Ovary (tissue), 3 donors: ENCODE measurements at regions not wholly inside any gene's neighbourhood (a gene's known extent, or its start where the extent isn't known, plus 50 kb on each side); places are given as distances from the start of the nearest gene placed in this dataset.

Experiments
- CTCF ChIP-seq, 3 donors: fragments of 450-650 bp in 2 of 3; fragments of 200-600 bp in 1 of 3; IDR thresholded peaks; one replicate each; pipeline versions ENCODE4 v1.5.1 to v1.8.0; 2016 to 2022; ENCODE audit warnings: antibody characterized with exemption in 3 of 3, mild to moderate bottlenecking in 1 of 3
- POLR2A ChIP-seq: fragments of 450-650 bp; IDR thresholded peaks from one replicate; pipeline ENCODE4 v1.6.1; 2017; ENCODE audit warnings: antibody characterized with exemption, mild to moderate bottlenecking, moderate library complexity
- donor health status: DM: no; HTN: no; CAD: no.

GRCh38 chr1:195898924-195899323 is 709.3 kb downstream of the KCNT2 start:
- TF ChIP-seq CTCF (IDR thresholded peaks at IDR 0.05) = no peak
- no peak for TF ChIP-seq POLR2A
